ENCODE measurements at regions not wholly inside any gene's neighbourhood (a gene's known extent, or its start where the extent isn't known, plus 50 kb on each side); places are given as distances from the start of the nearest gene placed in this dataset.

DNA sequence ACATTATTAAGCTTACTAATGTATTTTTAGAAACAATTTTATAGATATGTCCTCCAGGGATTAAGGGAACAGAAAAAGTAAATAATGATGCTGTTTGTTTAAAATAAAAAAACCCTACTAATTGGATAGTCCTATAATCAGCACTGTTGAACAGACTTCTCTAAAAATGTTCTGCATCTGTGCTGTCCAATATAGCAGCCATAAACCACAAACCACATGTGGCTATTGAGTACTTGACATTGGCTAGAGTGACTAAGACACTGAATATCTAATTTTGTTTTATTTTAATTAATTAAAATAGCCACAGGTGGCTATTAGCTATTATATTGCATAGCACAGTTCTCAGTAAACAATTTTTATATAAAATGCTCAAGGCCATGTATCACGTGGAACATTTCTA is 210.4 kb downstream of the DPY19L2 start (continued):
- TF ChIP-seq, protein P1, sequence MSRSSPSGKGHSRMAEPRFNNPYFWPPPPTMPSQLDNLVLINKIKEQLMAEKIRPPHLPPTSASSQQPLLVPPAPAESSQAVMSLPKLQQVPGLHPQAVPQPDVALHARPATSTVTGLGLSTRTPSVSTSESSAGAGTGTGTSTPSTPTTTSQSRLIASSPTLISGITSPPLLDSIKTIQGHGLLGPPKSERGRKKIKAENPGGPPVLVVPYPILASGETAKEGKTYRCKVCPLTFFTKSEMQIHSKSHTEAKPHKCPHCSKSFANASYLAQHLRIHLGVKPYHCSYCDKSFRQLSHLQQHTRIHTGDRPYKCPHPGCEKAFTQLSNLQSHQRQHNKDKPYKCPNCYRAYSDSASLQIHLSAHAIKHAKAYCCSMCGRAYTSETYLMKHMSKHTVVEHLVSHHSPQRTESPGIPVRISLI (CRISPR knock-in tag; IDR thresholded peaks at IDR 0.05; ENCODE audit: borderline replicate concordance) = no peak
- TF ChIP-seq ZNF335 (CRISPR knock-in tag; IDR thresholded peaks at IDR 0.05) (no peak), ZKSCAN8 (CRISPR knock-in tag; IDR thresholded peaks at IDR 0.05; ENCODE audit: borderline replicate concordance) (no peak), NCOR1 (IDR thresholded peaks at IDR 0.05; ENCODE audit: borderline replicate concordance, low read length) (no peak), GZF1 (CRISPR knock-in tag; IDR thresholded peaks at IDR 0.05) (no peak)
- TF ChIP-seq, protein P2, sequence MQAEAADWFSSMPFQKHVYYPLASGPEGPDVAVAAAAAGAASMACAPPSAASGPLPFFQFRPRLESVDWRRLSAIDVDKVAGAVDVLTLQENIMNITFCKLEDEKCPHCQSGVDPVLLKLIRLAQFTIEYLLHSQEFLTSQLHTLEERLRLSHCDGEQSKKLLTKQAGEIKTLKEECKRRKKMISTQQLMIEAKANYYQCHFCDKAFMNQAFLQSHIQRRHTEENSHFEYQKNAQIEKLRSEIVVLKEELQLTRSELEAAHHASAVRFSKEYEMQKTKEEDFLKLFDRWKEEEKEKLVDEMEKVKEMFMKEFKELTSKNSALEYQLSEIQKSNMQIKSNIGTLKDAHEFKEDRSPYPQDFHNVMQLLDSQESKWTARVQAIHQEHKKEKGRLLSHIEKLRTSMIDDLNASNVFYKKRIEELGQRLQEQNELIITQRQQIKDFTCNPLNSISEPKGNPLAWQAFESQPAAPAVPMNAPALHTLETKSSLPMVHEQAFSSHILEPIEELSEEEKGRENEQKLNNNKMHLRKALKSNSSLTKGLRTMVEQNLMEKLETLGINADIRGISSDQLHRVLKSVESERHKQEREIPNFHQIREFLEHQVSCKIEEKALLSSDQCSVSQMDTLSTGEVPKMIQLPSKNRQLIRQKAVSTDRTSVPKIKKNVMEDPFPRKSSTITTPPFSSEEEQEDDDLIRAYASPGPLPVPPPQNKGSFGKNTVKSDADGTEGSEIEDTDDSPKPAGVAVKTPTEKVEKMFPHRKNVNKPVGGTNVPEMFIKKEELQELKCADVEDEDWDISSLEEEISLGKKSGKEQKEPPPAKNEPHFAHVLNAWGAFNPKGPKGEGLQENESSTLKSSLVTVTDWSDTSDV (CRISPR knock-in tag; IDR thresholded peaks at IDR 0.05) = no peak

DNA sequence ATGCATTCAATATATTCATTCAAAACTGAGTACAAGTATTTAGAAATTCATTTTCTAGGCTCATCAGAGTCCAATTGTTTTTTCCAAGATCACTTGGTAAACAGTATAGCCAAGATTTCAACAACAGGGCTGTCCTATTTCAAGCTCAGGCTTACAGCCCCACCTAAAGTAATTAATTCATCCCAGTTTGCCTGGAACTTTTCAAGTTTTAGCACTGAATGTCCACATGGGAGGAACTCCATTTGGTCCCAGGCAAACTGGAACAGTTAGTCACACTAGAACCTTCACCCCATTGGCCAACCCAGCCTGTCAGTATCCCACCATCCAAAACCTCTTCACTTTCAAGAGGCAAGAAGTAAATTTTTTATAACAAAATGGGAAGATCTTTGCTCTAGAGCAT is 210.9 kb downstream of the DPY19L2 start:
- ATAC-seq = no peak
- ChIA-PET POLR2A (no interaction called here), CTCF (ENCODE audit: low intra/inter-chr PET ratio, low total read pairs) (no interaction called here)
- Histone ChIP-seq H3K79me2 (ENCODE audit: insufficient read depth, low read length) (no peaks in the 10 kb centered on the region), H3K9ac (ENCODE audit: insufficient read depth, low read depth, low read length) (no peak overlapping the region), H3K4me2 (ENCODE audit: low read depth, low read length) (no peak overlapping the region), H3K4me1 (ENCODE audit: insufficient read depth, low read length) (no peaks in the 10 kb centered on the region), H3K4me3 (replicated peaks in 1 of 3; ENCODE audit: insufficient read depth in 1 of 3, low read depth in 2 of 3, low read length in 3 of 3) (no peak overlapping the region), H3K36me3 (replicated peaks in 1 of 2; ENCODE audit: control insufficient read depth in 1 of 2, insufficient read depth in 2 of 2, low read length in 2 of 2) (no peaks in the 10 kb centered on the region), H4K20me1 (ENCODE audit: insufficient read depth, low read length) (no peaks in the 10 kb centered on the region), H2AFZ (ENCODE audit: low read length) (no peak overlapping the region), H3K9me3 (ENCODE audit: low read length) (no peaks in the 10 kb centered on the region), H3K27ac (ENCODE audit: extremely low read length, insufficient read depth, low read length) (no peak overlapping the region), H3K27me3 (ENCODE audit: control insufficient read depth in 1 of 2, insufficient read depth in 2 of 2, low read length in 2 of 2) (no peaks in the 10 kb centered on the region; a peak in 1 of 5 replicates)
- TF ChIP-seq ZSCAN20 (CRISPR knock-in tag; IDR thresholded peaks at IDR 0.05; ENCODE audit: borderline replicate concordance) (no peak), SOX5 (CRISPR knock-in tag; IDR thresholded peaks at IDR 0.05; ENCODE audit: borderline replicate concordance) (no peak)
- DNase-seq (ENCODE audit: low spot score) = no peak
- in situ Hi-C loops (cut with HindIII; ENCODE audit: extremely low pct_ligation_motif_present, low pct_unique_long_range_greater_than_20kb) (no loop called here), intact Hi-C loops (cut with micrococcal nuclease; ENCODE audit: unreplicated experiment) (no loop called here)
- no TSS peak for BruUV-seq (replicated peaks)
- FAIRE-seq = no peak

All from HepG2 (cell line).